ENCODE measurements at regions not wholly inside any gene's neighbourhood (a gene's known extent, or its start where the extent isn't known, plus 50 kb on each side); places are given as distances from the start of the nearest gene placed in this dataset.
A peak's percentile ranks its signal among the peaks of the same experiment; 100 is the strongest.

DNA sequence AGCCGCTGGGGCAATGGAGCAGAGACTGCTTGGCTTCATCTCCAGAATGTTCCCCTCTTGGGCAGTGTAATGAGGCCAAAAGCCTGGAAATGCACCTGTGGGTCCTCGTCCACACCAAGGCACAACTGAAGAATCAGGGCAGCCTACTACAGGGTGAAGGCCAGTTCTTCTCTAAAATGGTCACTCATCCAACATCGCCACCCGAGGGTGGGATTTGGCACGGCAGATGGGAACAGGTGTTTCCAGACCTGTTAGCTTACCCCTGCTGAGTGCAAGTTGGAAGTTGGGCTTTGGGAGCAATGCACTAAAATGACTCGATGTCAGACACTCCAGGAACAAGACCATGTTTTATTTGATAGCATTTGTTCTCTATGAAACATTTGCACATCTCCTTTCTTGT lies 543.7 kb downstream of the NPHP4 start:
- Histone ChIP-seq H3K27me3 (ENCODE audit: control insufficient read depth, low read length) (no peaks in the 10 kb centered on the region; the same call in 1 of the 2 replicates), H3K9me3 (ENCODE audit: control insufficient read depth, insufficient read depth, low read length) (no peaks in the 10 kb centered on the region)
- TF ChIP-seq EZH2phosphoT487 (IDR thresholded peaks at IDR 0.05; ENCODE audit: borderline replicate concordance, low read length), result no peak
- TF ChIP-seq, protein P1, sequence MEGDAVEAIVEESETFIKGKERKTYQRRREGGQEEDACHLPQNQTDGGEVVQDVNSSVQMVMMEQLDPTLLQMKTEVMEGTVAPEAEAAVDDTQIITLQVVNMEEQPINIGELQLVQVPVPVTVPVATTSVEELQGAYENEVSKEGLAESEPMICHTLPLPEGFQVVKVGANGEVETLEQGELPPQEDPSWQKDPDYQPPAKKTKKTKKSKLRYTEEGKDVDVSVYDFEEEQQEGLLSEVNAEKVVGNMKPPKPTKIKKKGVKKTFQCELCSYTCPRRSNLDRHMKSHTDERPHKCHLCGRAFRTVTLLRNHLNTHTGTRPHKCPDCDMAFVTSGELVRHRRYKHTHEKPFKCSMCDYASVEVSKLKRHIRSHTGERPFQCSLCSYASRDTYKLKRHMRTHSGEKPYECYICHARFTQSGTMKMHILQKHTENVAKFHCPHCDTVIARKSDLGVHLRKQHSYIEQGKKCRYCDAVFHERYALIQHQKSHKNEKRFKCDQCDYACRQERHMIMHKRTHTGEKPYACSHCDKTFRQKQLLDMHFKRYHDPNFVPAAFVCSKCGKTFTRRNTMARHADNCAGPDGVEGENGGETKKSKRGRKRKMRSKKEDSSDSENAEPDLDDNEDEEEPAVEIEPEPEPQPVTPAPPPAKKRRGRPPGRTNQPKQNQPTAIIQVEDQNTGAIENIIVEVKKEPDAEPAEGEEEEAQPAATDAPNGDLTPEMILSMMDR (IDR thresholded peaks at IDR 0.05; ENCODE audit: low read depth, low read length, poor library complexity, severe bottlenecking), result peak; percentile 16

DNA sequence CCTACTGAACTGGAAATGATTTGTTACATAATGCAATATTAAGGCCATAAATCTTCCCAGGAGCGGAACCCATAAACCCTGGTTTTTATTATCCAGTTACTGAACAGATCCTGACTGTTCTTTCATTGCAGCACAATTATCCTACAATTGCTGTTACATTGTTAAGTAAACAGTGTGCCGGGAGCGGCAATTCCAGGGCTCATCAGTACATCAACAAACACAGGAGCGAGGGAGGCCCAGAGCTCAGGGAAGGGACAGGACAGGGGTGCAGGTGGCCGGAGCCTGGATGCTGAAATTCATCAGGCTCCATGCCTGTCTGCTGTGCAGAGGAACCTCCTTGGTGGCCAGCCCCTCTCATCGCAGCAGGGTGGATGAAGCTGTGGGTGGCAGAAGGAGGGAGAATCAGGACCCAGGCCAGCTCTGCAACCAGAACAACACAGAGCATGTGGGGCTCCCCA lies 544.7 kb downstream of the NPHP4 start:
- TF ChIP-seq, protein P1 (IDR thresholded peaks at IDR 0.05; ENCODE audit: low read depth, low read length, poor library complexity, severe bottlenecking), result no peak
- H3F3A ChIP-seq (ENCODE audit: control insufficient read depth, insufficient read depth), result no peaks in the 10 kb centered on the region
- no peaks in the 10 kb centered on the region; the same call in 1 of the 2 replicates for H3K27me3 ChIP-seq (ENCODE audit: control insufficient read depth, low read length)
- no peaks in the 10 kb centered on the region for H3K9me3 ChIP-seq (ENCODE audit: control insufficient read depth, insufficient read depth, low read length)
- H3K36me3 ChIP-seq (ENCODE audit: control insufficient read depth, low read length), result no peaks in the 10 kb centered on the region
- no peaks in the 10 kb centered on the region for H3K9me2 ChIP-seq (replicated peaks; ENCODE audit: control insufficient read depth, low read length)
- H3K4me2 ChIP-seq (ENCODE audit: low read length), result no peak overlapping the region
- no peaks in the 10 kb centered on the region for H4K20me1 ChIP-seq (ENCODE audit: control insufficient read depth, insufficient read depth, low read depth, low read length)
- H3K79me2 ChIP-seq (ENCODE audit: control insufficient read depth, low read length), result no peaks in the 10 kb centered on the region
- H3K27ac ChIP-seq (ENCODE audit: low read depth, low read length), result no peak overlapping the region
- H3K4me1 ChIP-seq (ENCODE audit: control insufficient read depth, low read length), result no peaks in the 10 kb centered on the region
- H3K4me3 ChIP-seq (ENCODE audit: low read length), result no peak overlapping the region

More for the DNA sequence above, 543.7 kb downstream of the NPHP4 start:
- no peak overlapping the region for H3K4me3 ChIP-seq (ENCODE audit: low read length)
- no peaks in the 10 kb centered on the region for H3K36me3 ChIP-seq (ENCODE audit: control insufficient read depth, low read length)
- H3F3A ChIP-seq (ENCODE audit: control insufficient read depth, insufficient read depth), result no peaks in the 10 kb centered on the region
- no peaks in the 10 kb centered on the region for H3K79me2 ChIP-seq (ENCODE audit: control insufficient read depth, low read length)
- no peaks in the 10 kb centered on the region for H3K4me1 ChIP-seq (ENCODE audit: control insufficient read depth, low read length)
- H3K27ac ChIP-seq (ENCODE audit: low read depth, low read length), result no peak overlapping the region
- H3K9me2 ChIP-seq (replicated peaks; ENCODE audit: control insufficient read depth, low read length), result no peaks in the 10 kb centered on the region
- H3K4me2 ChIP-seq (ENCODE audit: low read length), result no peak overlapping the region
- no peaks in the 10 kb centered on the region for H4K20me1 ChIP-seq (ENCODE audit: control insufficient read depth, insufficient read depth, low read depth, low read length)

DNA sequence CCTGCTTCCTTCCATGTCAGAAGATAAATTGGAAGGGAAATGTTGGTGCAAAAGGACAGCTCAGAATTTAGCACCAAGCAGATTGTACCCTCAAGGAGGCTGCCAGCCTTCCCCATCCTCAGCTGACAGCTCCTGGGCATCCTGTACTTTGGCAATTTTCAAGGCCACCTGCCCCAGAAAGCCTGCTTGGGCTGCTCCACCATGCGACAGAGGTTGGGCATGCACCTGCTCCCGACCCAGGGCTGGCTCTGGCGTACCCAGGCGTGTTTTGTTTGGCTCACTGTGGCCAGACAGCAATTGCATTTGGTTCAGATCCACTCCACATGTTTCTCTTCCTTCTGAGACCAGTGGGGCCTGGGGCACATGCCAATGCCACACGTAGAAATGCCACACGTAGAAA lies 547.8 kb downstream of the NPHP4 start:
- Histone ChIP-seq H3K4me2 (ENCODE audit: low read length) (no peak overlapping the region), H3K9me2 (replicated peaks; ENCODE audit: control insufficient read depth, low read length) (no peaks in the 10 kb centered on the region), H3K36me3 (ENCODE audit: control insufficient read depth, low read length) (no peaks in the 10 kb centered on the region), H3K79me2 (ENCODE audit: control insufficient read depth, low read length) (no peaks in the 10 kb centered on the region), H3K4me1 (ENCODE audit: control insufficient read depth, low read length) (no peaks in the 10 kb centered on the region), H3K27ac (ENCODE audit: low read depth, low read length) (no peak overlapping the region), H3K27me3 (ENCODE audit: control insufficient read depth, low read length) (no peaks in the 10 kb centered on the region; the same call in 1 of the 2 replicates), H4K20me1 (ENCODE audit: control insufficient read depth, insufficient read depth, low read depth, low read length) (no peaks in the 10 kb centered on the region), H3F3A (ENCODE audit: control insufficient read depth, insufficient read depth) (no peaks in the 10 kb centered on the region), H3K9me3 (ENCODE audit: control insufficient read depth, insufficient read depth, low read length) (no peaks in the 10 kb centered on the region), H3K4me3 (ENCODE audit: low read length) (no peak overlapping the region)
- TF ChIP-seq, protein P1 (IDR thresholded peaks at IDR 0.05; ENCODE audit: low read depth, low read length, poor library complexity, severe bottlenecking), result no peak
- no peak for TF ChIP-seq EZH2phosphoT487 (IDR thresholded peaks at IDR 0.05; ENCODE audit: borderline replicate concordance, low read length)

Data from DOHH2 (cell line).